ENCODE measurements at regions not wholly inside any gene's neighbourhood (a gene's known extent, or its start where the extent isn't known, plus 50 kb on each side); places are given as distances from the start of the nearest gene placed in this dataset.

GRCh38 chr3:177730814-177731213, 533.5 kb upstream of the TBL1XR1 start:
- no peak for DNase-seq

GRCh38 chr3:177731644-177732268, 534.5 kb upstream of the TBL1XR1 start:
- DNase-seq = no peak

- DNase-seq = no peak
Observed at GRCh38 chr3:177733233-177733632, 536.0 kb upstream of the TBL1XR1 start.

GRCh38 chr3:177733936-177734335, 536.7 kb upstream of the TBL1XR1 start:
- DNase-seq = no peak

- no peak for DNase-seq
Observed at GRCh38 chr3:177735431-177735830, 538.1 kb upstream of the TBL1XR1 start.

- DNase-seq = no peak
Observed at GRCh38 chr3:177739461-177739860, 542.2 kb upstream of the TBL1XR1 start.

- no peak for DNase-seq
Observed at GRCh38 chr3:177740254-177740653, 543.0 kb upstream of the TBL1XR1 start.

- no peak for DNase-seq
Observed at GRCh38 chr3:177742273-177742672, 545.0 kb upstream of the TBL1XR1 start.

- DNase-seq = no peak
Observed at GRCh38 chr3:177743173-177743890, 546.0 kb upstream of the TBL1XR1 start.

GRCh38 chr3:177744873-177745606, 547.8 kb upstream of the TBL1XR1 start:
- DNase-seq = no peak

- DNase-seq = no peak
Observed at GRCh38 chr3:177745607-177746005, 548.3 kb upstream of the TBL1XR1 start.

GRCh38 chr3:177746337-177746933, 549.2 kb upstream of the TBL1XR1 start:
- no peak for DNase-seq

- no peak for DNase-seq
Observed at GRCh38 chr3:177749836-177750235, 552.6 kb upstream of the TBL1XR1 start.

GRCh38 chr3:177750436-177750835, 553.2 kb upstream of the TBL1XR1 start:
- DNase-seq = no peak

- DNase-seq = no peak
Observed at GRCh38 chr3:177751770-177752169, 554.5 kb upstream of the TBL1XR1 start.

- DNase-seq = no peak
Observed at GRCh38 chr3:177752831-177753230, 555.5 kb upstream of the TBL1XR1 start.

- DNase-seq = no peak
Observed at GRCh38 chr3:177753451-177754155, 556.3 kb upstream of the TBL1XR1 start.

- no peak for DNase-seq
Observed at GRCh38 chr3:177754508-177754921, 557.2 kb upstream of the TBL1XR1 start.

GRCh38 chr3:177758126-177758525, 560.8 kb upstream of the TBL1XR1 start:
- DNase-seq = no peak

GRCh38 chr3:177760803-177761202, 563.5 kb upstream of the TBL1XR1 start:
- DNase-seq = no peak

- DNase-seq = peak; percentile 39
Observed at GRCh38 chr3:177764377-177764912, 567.2 kb upstream of the TBL1XR1 start.

- no peak for DNase-seq
Observed at GRCh38 chr3:177764933-177765332, 567.7 kb upstream of the TBL1XR1 start.
